HG03575 (cell line): ENCODE measurements at regions not wholly inside any gene's neighbourhood (a gene's known extent, or its start where the extent isn't known, plus 50 kb on each side); places are given as distances from the start of the nearest gene placed in this dataset.
"Not testable (repeated sequence)": the region's sequence is repeated elsewhere in the genome, so short reads cannot be mapped to it uniquely, and the experiment has no call there.

Experiments
- ATAC-seq: cut with Tn5 transposase; IDR thresholded peaks from one replicate; pipeline ENCODE4 v1.9.1; 2021; ENCODE audit not compliant: unreplicated experiment, insufficient number of reproducible peaks, low FRiP score; ENCODE audit errors: extremely low read depth

DNA sequence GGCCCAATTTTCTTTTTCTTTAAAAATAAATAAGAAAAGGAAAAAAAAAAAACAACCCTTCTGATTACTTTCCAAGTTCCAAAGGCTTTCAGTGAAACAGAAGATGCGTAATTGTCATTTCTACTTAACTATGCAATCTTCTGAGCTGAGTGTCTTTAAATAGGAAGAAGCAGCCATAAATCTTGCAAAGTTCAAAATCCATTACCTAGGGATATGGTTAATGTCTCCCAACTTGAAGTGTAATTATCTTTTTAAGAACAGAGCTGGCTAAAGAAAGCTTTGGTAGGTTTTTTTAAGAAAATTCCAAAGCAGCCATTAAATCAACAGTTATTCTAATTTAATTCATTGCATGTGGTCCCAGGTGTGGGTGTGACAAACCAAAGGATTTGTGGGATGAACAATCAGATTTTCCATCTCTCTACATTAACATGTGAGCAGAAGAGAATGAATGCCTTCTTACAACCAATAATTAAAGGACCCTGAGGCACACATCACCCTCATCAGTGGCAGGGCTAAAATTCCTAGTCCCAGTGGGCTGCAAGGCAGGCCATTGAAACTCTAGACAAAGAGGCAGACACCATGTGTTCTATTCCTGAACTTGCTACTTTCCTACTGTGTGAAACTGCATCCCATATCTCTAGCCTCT, 419.2 kb downstream of the REEP3 start:
- ATAC-seq: no peak

GRCh38 chr10:63964406-63964805, 443.2 kb downstream of the REEP3 start:
- ATAC-seq: no peak

DNA sequence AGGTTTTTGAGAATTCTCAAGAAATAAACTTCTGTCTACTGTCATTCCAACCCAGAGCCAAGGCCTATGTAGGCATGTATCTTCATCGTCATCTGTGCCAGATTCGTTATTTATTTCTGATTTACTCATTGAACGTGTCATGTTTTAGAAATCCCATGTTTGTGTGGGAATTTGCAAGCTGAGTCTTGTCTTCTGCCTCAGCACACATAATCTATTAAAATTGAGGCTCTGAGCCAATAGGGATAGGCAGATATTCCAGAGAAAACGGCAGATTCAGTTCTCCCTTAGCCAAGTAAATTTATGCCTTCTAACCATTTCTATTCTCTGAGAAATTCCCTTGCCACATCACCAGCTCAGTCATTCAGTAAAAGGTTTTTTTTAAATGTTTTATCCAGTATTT, 444.6 kb downstream of the REEP3 start:
- ATAC-seq: no peak

- ATAC-seq: no peak
These were observed 452.0 kb downstream of the REEP3 start for GRCh38 chr10:63972949-63973827.

- peak; percentile 84 for ATAC-seq
These were observed 455.3 kb downstream of the REEP3 start for GRCh38 chr10:63976538-63976937.

DNA sequence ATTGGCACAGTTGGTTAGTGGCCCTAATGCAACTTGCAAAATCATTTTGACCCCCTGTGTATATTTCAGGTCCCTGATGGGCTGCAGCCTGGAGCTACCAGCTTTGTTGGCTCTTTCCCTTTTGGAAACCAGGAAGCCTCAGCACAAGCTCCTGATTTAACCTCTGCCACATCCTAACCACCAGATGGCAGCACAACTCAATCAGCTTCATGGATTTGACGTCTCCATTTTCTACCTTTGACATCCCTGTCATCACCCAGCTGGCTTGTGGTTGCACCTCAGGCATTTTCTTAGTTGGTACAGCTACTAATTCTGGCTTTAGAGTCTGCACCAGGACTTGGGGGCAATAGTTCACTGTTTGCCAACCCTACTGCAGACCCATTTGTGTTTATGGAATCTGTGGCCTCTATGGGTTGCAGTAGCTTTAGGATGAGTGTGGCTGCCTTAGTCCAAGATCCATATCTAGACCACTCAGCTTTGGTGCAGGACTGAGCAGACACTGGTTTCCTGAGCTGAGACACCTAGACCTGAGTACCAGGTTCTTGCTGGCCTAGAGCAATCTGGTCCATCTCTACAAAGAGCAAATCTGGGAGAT, 456.2 kb downstream of the REEP3 start:
- no peak for ATAC-seq

DNA sequence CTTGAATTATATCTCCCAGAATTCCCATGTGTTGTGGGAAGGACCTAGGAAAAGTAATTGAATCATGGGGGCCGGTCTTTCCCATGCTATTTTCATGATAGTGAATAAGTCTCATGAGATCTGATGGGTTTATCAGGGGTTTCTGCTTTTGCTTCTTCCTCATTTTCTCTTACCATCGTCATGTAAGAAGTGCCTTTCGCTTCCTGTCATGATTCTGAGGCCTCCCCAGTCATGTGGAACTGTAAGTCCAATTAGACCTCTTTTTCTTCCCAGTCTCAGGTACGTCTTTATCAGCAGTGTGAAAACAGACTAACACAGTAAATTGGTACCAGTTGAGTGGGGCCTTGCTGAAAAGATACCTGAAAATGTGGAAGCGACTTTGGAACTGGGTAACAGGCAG, 459.7 kb downstream of the REEP3 start:
- not testable (repeated sequence) for ATAC-seq

- not testable (repeated sequence) for ATAC-seq
These were observed 462.9 kb downstream of the REEP3 start for GRCh38 chr10:63984061-63984460.

DNA sequence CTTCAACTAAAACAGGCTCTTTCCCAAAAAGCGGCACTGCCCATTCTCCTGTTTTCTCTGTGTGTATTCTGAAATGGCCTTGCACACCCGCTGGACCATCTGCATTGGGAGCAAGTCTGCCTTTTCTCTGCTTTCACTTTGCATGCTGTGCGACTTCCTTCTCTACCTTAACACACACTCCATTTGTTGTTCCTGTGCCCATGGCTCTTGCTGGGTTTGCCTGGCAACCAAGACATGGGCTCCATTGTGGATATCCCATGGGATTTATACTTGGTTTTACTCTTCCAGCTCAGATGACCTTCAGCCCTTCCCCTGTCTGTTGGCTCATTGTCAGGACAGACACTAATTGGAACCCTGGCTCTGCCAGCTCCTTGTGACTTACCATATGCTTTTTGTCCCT, 465.3 kb downstream of the REEP3 start:
- no peak for ATAC-seq

DNA sequence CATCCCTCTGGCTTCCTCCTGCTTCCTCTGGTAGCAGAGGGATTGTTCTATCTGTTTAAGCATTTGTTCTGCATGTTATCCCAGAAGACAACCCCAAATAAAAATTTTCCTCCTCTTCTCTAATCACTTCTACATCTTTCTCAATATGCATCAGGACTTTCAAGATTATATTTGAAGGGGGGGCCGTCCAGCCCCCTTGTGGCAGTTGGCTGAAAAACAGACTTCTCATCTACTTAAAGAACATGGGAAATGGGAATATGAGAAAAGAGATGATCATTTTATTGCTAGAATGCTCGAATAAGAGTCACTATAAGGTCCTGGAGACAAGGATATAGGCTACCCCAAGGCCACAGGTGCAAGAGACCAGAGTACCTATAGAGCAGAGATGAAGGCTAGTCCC, 466.0 kb downstream of the REEP3 start:
- no peak for ATAC-seq

DNA sequence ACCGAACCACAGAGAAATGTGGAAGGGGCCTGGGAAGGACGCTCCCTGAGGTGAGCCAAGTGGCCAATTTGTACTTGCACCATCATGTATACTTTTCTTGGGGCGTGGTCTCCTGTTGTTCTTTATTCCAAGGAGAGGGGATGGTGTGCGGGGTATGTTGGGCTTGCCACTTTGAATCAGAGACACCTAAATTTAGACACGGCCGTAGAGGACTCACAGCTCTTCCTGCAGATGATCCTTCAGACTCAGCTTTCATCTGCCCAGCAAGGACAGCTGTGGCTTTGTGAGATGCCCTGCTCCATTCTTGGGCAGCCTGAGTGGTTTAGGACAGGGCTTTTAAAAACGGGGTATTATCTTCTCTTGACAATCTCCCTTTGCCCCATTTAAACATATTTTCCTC, 473.2 kb downstream of the REEP3 start:
- ATAC-seq: no peak

GRCh38 chr10:64007157-64007556, 486.0 kb downstream of the REEP3 start:
- ATAC-seq: no peak

DNA sequence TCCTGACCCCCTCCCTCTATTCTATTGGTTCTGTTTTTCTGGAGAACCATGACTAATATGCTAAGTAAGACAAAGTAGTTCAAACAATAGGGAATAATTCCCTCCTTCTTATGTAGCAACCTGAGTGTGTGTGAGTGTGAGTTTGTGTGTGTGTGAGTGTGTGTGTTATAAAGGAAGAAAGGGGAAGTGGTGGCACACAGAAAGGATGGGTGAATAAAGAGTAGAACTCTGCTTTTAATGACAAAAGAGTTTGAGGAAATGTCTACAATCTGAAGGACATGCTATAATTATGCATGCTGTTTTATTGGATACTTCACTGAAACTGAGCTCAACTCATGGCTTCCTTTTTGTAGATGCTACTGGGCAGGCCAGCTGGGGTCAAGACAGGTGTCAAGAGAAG, 489.5 kb downstream of the REEP3 start:
- no peak for ATAC-seq

GRCh38 chr10:64011912-64012714, 490.9 kb downstream of the REEP3 start:
- no peak for ATAC-seq

DNA sequence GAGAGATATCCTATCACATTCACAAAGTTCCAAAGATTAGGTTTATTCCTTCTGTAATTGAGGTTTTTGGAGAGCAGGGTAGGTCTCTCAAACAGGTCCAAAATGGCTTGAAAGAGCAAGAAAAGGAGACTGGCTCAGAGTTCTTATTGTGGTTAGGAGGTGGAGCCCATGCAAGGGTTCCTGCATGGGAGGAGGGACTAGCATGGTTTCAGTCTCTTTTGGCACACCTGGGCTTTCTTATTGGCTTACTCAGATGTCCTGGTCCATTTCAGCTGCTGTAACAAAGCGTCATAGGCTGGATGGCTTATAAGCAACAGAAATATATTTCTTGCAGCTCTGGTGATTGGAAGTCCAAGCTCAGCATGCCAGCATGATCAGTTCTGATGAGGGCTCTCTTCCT, 493.1 kb downstream of the REEP3 start:
- no peak for ATAC-seq

DNA sequence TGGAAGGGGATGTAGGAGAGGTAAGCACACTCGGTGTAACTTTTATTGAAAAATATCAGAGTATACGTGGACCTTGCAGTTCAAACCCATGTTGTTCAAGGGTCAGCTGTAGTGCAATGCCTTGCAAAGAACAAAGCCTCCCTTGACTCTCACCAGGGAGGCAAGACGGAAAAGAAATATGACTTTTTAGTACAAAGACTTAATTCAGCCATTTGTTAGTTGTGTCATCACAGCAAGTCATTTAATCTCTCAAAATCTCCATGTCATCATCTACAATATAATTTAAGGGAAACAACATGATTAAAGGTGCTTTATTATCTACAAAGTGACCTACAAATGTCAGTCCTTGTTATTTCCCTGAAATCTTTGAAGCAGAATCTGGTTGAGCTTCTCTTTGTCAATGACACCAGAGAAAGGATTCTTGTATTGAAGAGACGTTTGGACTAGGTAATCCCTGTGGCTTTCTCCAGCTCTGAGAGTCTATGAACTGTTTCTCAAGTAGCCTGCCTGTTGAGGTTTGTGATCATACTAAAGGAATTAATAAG, 502.8 kb downstream of the REEP3 start:
- ATAC-seq: no peak

DNA sequence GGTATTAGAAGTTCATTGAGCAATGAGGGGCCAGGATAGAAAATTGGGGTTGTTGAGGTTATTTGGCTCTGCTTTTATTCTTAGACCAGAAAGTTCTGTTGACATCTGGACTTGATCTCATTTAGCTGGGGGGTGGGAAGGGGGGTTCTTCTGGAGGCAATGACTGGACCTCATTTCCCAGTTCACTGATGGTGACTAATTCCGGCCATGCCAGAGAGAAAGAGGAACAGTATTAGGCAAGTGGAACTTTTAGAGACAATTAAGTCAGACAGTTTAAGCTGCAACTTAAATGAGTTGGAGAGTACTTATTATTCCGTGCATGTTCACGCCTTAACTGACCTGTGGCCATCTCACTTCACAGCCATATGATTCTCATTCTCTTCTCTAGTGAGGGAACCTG, 512.5 kb downstream of the REEP3 start:
- no peak for ATAC-seq

DNA sequence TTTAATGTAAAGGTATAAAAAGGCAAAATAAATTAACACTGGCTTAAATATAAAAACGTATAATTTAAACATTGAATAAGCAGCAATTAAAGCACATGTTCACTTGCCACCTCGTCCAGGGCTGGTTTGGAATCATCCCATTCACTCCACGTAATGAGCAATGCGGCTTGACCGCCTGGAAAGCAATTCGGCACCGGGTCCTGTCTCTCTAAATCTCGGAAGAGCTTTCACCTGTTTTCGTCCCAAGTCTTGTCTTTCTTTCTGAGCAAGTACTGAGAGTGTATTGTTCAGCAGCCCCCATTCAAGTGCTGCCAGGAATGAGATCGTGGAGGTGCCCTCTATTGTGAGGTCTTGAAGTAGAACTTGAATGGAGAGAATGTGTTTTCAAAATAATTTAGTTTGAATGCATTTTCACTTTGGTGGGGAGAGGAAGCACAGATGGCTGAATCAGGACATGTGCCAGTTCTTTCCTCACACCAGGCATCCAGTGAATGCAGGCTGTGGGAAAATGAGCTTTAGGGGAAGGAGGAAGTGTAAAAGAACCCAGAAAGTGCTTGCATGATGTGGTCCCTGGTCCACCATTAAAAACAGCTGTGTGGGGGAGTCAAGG, 515.2 kb downstream of the REEP3 start:
- no peak for ATAC-seq
